AG04450 (cell line): ENCODE measurements at regions not wholly inside any gene's neighbourhood (a gene's known extent, or its start where the extent isn't known, plus 50 kb on each side); places are given as distances from the start of the nearest gene placed in this dataset.

Experiments used
- CTCF ChIA-PET: fragments of 300-600, 350-600 bp; formaldehyde crosslinking; extraction: SDS; loops from one replicate; lab custom pipeline; 2022; ENCODE audit warnings: antibody characterized with exemption, inconsistent platforms; lab: Charles Lee
- POLR2A ChIA-PET: fragments of 350-600 bp; formaldehyde crosslinking; extraction: SDS; loops from one replicate; lab custom pipeline; 2021; ENCODE audit warnings: antibody characterized with exemption, inconsistent platforms; lab: Yijun Ruan, JAX
- DNase-seq: peaks from one replicate; pipeline ENCODE4 v3.0.0-alpha.2; 2011; ENCODE audit warnings: low read depth, low spot score
- H3K27ac ChIP-seq: one replicate; pipeline ENCODE4 v1.5.1; 2012; ENCODE audit warnings: low read depth, low read length, control low read depth
- H3K27me3 ChIP-seq: one replicate; pipeline ENCODE4 v1.6.0; 2012; ENCODE audit warnings: low read length; ENCODE audit not compliant: control insufficient read depth, insufficient read depth
- H3K4me3 ChIP-seq: 2 replicates; pipeline ENCODE4 v1.5.1; 2011; ENCODE audit warnings: mild to moderate bottlenecking, low read depth, low read length, control low read depth
- H3K9me3 ChIP-seq: 2 replicates; pipeline ENCODE4 v1.5.1; 2012; ENCODE audit warnings: low read length; ENCODE audit not compliant: control insufficient read depth, insufficient read depth
- TF ChIP-seq, protein P1 (sequence below): IDR thresholded peaks from 2 replicates; pipeline ENCODE4 v1.5.1; 2011; ENCODE audit warnings: low read depth, low read length, control low read depth, inconsistent platforms

DNA sequence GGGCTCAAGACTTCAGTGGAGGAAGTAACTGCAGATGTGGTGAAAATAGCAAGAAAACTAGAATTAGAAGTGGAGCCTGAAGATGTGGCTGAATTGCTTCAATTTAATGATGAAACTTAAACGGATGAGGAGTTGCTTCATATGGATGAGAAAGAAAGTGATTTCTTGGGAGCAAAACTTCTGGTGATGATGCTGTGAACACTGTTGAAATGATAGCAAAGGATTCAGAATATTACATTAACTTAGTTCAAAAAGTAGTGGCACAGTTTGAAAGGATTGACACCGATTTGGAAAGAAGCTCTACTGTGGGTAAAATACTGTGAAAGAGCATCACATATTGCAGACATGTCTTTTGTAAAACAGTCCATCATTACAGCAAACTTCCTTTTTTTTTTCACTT, 638.0 kb downstream of the NYAP2 start:
- ChIA-PET CTCF (no interaction called here), POLR2A (no interaction called here)
- H3K27me3 ChIP-seq: no peaks in the 10 kb centered on the region
- no peaks in the 10 kb centered on the region; the same call in 1 of the 2 replicates for H3K9me3 ChIP-seq
- TF ChIP-seq, protein P1, sequence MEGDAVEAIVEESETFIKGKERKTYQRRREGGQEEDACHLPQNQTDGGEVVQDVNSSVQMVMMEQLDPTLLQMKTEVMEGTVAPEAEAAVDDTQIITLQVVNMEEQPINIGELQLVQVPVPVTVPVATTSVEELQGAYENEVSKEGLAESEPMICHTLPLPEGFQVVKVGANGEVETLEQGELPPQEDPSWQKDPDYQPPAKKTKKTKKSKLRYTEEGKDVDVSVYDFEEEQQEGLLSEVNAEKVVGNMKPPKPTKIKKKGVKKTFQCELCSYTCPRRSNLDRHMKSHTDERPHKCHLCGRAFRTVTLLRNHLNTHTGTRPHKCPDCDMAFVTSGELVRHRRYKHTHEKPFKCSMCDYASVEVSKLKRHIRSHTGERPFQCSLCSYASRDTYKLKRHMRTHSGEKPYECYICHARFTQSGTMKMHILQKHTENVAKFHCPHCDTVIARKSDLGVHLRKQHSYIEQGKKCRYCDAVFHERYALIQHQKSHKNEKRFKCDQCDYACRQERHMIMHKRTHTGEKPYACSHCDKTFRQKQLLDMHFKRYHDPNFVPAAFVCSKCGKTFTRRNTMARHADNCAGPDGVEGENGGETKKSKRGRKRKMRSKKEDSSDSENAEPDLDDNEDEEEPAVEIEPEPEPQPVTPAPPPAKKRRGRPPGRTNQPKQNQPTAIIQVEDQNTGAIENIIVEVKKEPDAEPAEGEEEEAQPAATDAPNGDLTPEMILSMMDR: no peak
- no peak overlapping the region for H3K4me3 ChIP-seq
- no peak overlapping the region for H3K27ac ChIP-seq
- no peak for DNase-seq

GRCh38 chr2:226031647-226032501, 632.4 kb downstream of the NYAP2 start:
- DNase-seq: peak; percentile 4
- Histone ChIP-seq H3K27me3 (no peaks in the 10 kb centered on the region), H3K4me3 (peak overlapping the region; percentile 68), H3K27ac (no peak overlapping the region), H3K9me3 (no peaks in the 10 kb centered on the region; the same call in none of the 2 replicates)
- ChIA-PET POLR2A (interaction anchor here (0.8 to 1.8 kb wide), 3 partner anchors 33 to 154 kb away, joined by 4 to 9 read pairs (median 7); no protein-coding TSS in a partner anchor), CTCF (interaction anchor here (0.8 to 1.5 kb wide), 4 partner anchors 16 to 770 kb away, joined by 3 to 4 read pairs (median 3); no protein-coding TSS in a partner anchor)
- TF ChIP-seq, protein P1: no peak

DNA sequence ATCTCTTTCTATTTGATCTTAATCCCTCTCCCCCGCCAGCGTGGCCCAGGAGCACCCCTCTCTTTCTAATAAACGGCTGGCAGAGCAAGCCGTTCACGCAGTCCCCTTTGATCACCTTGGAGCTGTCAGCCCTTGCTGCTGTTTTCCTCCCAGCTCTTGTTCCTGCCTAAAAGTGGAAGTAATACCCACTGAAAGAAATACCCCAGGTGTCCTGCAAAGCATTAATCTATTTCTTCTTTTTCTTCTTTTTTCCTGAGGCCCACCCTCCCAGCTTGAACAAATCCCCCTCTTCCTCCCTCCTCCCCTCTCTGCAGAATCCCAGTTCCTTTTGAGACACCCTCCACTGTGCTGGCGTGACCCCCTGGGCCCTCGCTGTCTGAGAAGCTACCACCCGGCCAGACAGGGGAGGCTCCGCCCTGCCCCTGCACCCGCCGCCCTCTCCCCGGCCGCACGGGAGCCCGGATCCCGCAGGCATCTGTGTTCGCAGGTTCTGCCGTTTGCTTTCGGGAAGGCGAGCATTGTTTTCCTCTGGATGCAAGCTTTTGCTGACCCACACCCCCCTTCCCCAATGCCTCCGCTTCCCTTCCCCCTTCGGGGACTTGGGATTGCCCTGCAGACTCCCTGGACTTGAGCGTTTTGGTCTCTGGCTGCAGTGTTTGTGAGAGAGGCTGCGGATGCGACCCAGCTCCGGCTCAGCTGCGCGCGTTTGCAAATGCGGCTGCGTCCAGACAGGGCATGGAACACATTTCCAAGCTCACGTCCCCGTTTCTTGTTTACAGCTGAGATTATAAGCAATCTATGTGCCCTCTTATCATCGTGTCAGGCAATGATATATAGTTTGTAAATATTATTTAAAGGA, 631.5 kb downstream of the NYAP2 start:
- CTCF ChIA-PET: interaction anchor here (1.5 kb wide), 1 partner anchor 697 kb away, joined by 3 read pairs; no protein-coding TSS in a partner anchor
- no peaks in the 10 kb centered on the region for H3K27me3 ChIP-seq
- H3K9me3 ChIP-seq: no peaks in the 10 kb centered on the region; the same call in 1 of the 2 replicates
- H3K4me3 ChIP-seq: peak overlapping the region; percentile 68
- POLR2A ChIA-PET: interaction anchor here (0.7 to 1.8 kb wide), 6 partner anchors 33 to 154 kb away, joined by 3 to 9 read pairs (median 4); no protein-coding TSS in a partner anchor
- peak; percentile 30 for DNase-seq
- TF ChIP-seq, protein P1: no peak
- H3K27ac ChIP-seq: peak overlapping the region; percentile 60

DNA sequence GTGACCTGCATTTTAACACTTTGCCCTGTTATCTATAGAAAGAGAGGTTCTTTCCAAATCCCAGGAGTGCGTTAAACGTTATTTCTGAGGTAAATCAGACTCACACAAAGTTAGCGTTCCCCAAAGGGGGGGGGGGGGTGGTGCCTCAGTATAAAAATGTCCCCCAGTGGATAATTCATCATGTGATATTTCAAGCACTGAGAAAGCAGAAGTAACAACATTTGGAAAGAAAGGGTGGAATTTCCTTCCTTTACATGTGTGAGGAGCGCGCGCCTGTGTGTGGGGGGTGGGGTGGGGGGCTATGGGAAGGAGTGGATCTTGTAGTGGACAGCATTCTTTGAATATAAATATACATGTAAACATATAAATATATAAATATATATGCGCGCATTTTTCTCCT, 630.9 kb downstream of the NYAP2 start:
- no peak overlapping the region for H3K27ac ChIP-seq
- POLR2A ChIA-PET: interaction anchor here (0.7 to 0.9 kb wide), 3 partner anchors 35 to 753 kb away, joined by 3 to 6 read pairs (median 3); no protein-coding TSS in a partner anchor
- H3K27me3 ChIP-seq: no peaks in the 10 kb centered on the region
- peak overlapping the region; percentile 68; the same call in 1 of the 2 replicates for H3K4me3 ChIP-seq
- TF ChIP-seq, protein P1: no peak
- no peaks in the 10 kb centered on the region; the same call in 1 of the 2 replicates for H3K9me3 ChIP-seq
- DNase-seq: no peak
- CTCF ChIA-PET: interaction anchor here (0.6 kb wide), 1 partner anchor 1504 kb away, joined by 8 read pairs; no protein-coding TSS in a partner anchor
